ENCODE measurements at regions not wholly inside any gene's neighbourhood (a gene's known extent, or its start where the extent isn't known, plus 50 kb on each side); places are given as distances from the start of the nearest gene placed in this dataset.

DNA sequence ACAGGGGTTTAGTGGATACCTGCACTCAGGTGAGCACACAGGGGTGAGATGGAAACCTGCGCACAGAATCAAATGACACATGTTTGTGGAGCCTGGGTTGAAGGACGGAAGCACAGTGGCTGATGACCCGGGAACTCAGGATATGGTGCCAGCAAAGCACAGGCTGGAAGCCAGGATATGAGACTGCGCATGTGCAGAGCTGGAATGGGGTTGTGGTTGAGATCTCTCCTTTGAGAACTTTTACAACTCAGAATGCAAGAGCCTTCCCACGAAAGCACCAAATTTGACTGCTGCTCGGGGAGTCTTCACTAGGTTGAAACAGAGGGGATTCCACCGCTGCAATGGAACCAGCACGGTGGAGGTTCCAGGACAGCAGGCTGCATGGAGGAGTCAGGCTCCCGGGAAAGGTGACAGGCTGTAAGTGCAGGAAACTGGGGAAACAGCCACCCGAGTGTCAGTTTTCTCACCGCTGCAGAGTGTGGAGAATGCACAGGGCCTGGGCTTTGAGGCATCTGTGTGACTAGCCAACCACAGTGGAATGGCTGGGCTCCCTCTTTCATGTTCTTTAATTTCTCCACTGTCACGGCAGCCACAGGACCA, 133.4 kb upstream of the TCERG1L start:
- H3K9me3 ChIP-seq (ENCODE audit: control extremely low read depth in 1 of 5, control insufficient read depth in 4 of 5, insufficient read depth in 2 of 5, low read depth in 1 of 5, low read length in 4 of 5) = no peaks in the 10 kb centered on the region
- POLR2A ChIA-PET = no interaction called here
- DNase-seq = no peak
- CTCF ChIA-PET = no interaction called here
- H3K4me3 ChIP-seq (ENCODE audit: control insufficient read depth in 1 of 7, extremely low read depth in 1 of 7, insufficient read depth in 4 of 7, low read depth in 2 of 7, low read length in 6 of 7) = no peak overlapping the region
- H3K4me1 ChIP-seq (ENCODE audit: control extremely low read depth in 1 of 4, control insufficient read depth in 4 of 4, insufficient read depth in 4 of 4, low read length in 3 of 4) = no peaks in the 10 kb centered on the region
- peaks cover 0 to 50% (median 9%) of the 10 kb centered on the region in 5 experiments for H3K27me3 ChIP-seq (replicated peaks in 2 of 5; ENCODE audit: control insufficient read depth in 4 of 5, insufficient read depth in 5 of 5, low read length in 4 of 5)
- WGBS (ENCODE audit: insufficient coverage) = 38% methylated on average over 10 of the region's 12 CpGs
- no peak overlapping the region for H3K27ac ChIP-seq (ENCODE audit: insufficient read depth in 1 of 2, low read depth in 1 of 2, low read length in 2 of 2, poor library complexity in 1 of 2, severe bottlenecking in 2 of 2)
- no peaks in the 10 kb centered on the region for H3K36me3 ChIP-seq (ENCODE audit: control insufficient read depth in 4 of 4, insufficient read depth in 4 of 4, low read length in 3 of 4)

DNA sequence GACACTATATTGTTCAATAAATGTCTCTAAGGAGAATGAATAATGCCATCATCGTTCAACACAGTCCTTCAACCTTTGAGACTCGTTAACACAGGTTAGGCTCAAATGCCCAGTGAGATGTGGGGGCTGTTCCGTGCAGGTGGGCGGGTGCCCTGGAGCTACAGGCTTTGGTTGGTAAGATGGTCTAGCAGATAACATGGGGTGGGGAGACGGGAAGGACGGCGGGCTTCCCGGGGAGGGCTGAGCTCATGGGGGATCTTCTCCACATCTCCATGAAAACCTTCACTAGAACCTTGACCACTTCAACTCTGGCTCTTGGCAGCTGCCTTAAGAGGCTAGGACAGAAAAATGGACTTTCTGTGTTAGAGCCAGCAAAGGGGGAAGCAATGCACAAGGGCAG, 134.1 kb upstream of the TCERG1L start:
- POLR2A ChIA-PET = no interaction called here

DNA sequence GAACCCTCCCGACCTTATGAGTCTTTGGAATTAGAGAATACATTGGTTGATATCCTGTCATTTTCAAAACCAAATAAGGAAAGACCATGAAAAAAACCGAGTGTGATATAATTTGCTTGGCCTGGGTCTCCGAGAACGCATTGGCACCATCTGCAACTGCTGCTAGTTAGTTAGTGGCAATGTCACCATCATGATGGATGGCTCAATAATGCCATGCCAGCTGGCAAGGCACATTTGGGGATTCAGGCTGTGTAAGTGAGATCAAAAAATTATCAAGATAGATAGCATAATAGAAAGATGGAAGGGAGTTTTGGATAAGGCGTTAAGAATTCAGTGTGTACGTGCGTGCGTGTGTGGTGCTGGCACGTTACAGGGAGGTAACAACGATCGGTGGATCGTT, 134.7 kb upstream of the TCERG1L start:
- CTCF ChIA-PET = no interaction called here
- no peaks in the 10 kb centered on the region for H3K9me3 ChIP-seq (ENCODE audit: control extremely low read depth in 1 of 5, control insufficient read depth in 4 of 5, insufficient read depth in 2 of 5, low read depth in 1 of 5, low read length in 4 of 5)
- no peak for DNase-seq
- H3K27ac ChIP-seq (ENCODE audit: insufficient read depth in 1 of 2, low read depth in 1 of 2, low read length in 2 of 2, poor library complexity in 1 of 2, severe bottlenecking in 2 of 2) = no peak overlapping the region
- H3K36me3 ChIP-seq (ENCODE audit: control insufficient read depth in 4 of 4, insufficient read depth in 4 of 4, low read length in 3 of 4) = no peaks in the 10 kb centered on the region
- POLR2A ChIA-PET = no interaction called here
- no peak overlapping the region for H3K4me3 ChIP-seq (ENCODE audit: control insufficient read depth in 1 of 7, extremely low read depth in 1 of 7, insufficient read depth in 4 of 7, low read depth in 2 of 7, low read length in 6 of 7)
- H3K4me1 ChIP-seq (ENCODE audit: control extremely low read depth in 1 of 4, control insufficient read depth in 4 of 4, insufficient read depth in 4 of 4, low read length in 3 of 4) = no peaks in the 10 kb centered on the region
- 88% methylated on average over 9 of the region's 12 CpGs for WGBS (ENCODE audit: insufficient coverage)
- peaks cover 0 to 44% (median 6%) of the 10 kb centered on the region in 5 experiments for H3K27me3 ChIP-seq (replicated peaks in 2 of 5; ENCODE audit: control insufficient read depth in 4 of 5, insufficient read depth in 5 of 5, low read length in 4 of 5)

More for the DNA sequence above, 134.1 kb upstream of the TCERG1L start:
- DNase-seq = no peak
- H3K4me3 ChIP-seq (ENCODE audit: control insufficient read depth in 1 of 7, extremely low read depth in 1 of 7, insufficient read depth in 4 of 7, low read depth in 2 of 7, low read length in 6 of 7) = no peak overlapping the region
- H3K4me1 ChIP-seq (ENCODE audit: control extremely low read depth in 1 of 4, control insufficient read depth in 4 of 4, insufficient read depth in 4 of 4, low read length in 3 of 4) = no peaks in the 10 kb centered on the region
- CTCF ChIA-PET = no interaction called here
- H3K27me3 ChIP-seq (replicated peaks in 2 of 5; ENCODE audit: control insufficient read depth in 4 of 5, insufficient read depth in 5 of 5, low read length in 4 of 5) = peaks cover 0 to 50% (median 6%) of the 10 kb centered on the region in 5 experiments
- no peak overlapping the region for H3K27ac ChIP-seq (ENCODE audit: insufficient read depth in 1 of 2, low read depth in 1 of 2, low read length in 2 of 2, poor library complexity in 1 of 2, severe bottlenecking in 2 of 2)
- H3K36me3 ChIP-seq (ENCODE audit: control insufficient read depth in 4 of 4, insufficient read depth in 4 of 4, low read length in 3 of 4) = no peaks in the 10 kb centered on the region
- no peaks in the 10 kb centered on the region for H3K9me3 ChIP-seq (ENCODE audit: control extremely low read depth in 1 of 5, control insufficient read depth in 4 of 5, insufficient read depth in 2 of 5, low read depth in 1 of 5, low read length in 4 of 5)
- WGBS (ENCODE audit: insufficient coverage) = 83% methylated on average over 2 of the region's 8 CpGs

DNA sequence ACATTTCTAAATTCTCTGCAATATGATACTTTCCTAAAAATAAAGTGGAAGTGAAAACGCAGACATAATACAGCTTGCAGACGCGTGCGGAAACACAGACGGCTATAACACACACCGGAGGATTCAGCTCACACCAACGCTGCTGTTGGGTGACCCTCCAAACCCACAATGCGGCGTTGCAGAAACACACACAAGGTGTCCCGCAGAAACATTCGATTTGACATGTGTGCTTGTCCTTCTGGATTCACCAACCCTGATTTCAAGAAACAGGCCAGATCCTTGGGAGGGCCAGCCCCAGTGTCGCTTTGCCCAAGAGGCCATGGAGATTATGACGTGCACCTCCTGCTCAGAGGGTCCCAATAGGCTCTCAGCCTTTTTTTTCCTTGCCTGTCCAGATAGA, 136.7 kb upstream of the TCERG1L start:
- Histone ChIP-seq H3K9me3 (ENCODE audit: control extremely low read depth in 1 of 5, control insufficient read depth in 4 of 5, insufficient read depth in 2 of 5, low read depth in 1 of 5, low read length in 4 of 5) (no peaks in the 10 kb centered on the region), H3K4me3 (ENCODE audit: control insufficient read depth in 1 of 7, extremely low read depth in 1 of 7, insufficient read depth in 4 of 7, low read depth in 2 of 7, low read length in 6 of 7) (no peak overlapping the region), H3K27me3 (replicated peaks in 2 of 5; ENCODE audit: control insufficient read depth in 4 of 5, insufficient read depth in 5 of 5, low read length in 4 of 5) (peaks cover 0 to 50% (median 16%) of the 10 kb centered on the region in 5 experiments), H3K36me3 (ENCODE audit: control insufficient read depth in 4 of 4, insufficient read depth in 4 of 4, low read length in 3 of 4) (no peaks in the 10 kb centered on the region), H3K27ac (ENCODE audit: insufficient read depth in 1 of 2, low read depth in 1 of 2, low read length in 2 of 2, poor library complexity in 1 of 2, severe bottlenecking in 2 of 2) (no peak overlapping the region), H3K4me1 (ENCODE audit: control extremely low read depth in 1 of 4, control insufficient read depth in 4 of 4, insufficient read depth in 4 of 4, low read length in 3 of 4) (no peaks in the 10 kb centered on the region)
- ChIA-PET CTCF (no interaction called here), POLR2A (no interaction called here)
- no peak for DNase-seq
- 84% methylated on average over 13 of the region's 13 CpGs for WGBS (ENCODE audit: insufficient coverage)

DNA sequence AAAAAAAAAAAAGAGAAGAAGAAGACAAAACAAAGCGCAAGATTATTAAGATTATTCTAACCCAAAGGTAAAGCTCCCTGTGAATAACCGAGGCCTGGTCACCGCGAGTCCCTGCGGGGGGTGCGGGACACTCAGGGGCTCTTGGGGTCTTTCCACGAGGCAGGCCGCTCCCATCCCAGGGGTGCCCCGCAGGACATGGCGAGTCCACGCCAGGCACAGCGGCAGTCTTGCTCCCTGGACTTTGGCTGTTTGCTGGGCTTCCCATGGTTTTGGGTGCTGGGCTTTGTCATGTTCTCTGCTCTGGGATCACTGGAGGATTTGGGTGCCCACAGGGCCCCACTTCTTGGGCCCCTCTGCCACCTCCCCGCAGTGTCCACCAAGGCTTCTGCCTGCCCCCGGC, 137.4 kb upstream of the TCERG1L start:
- WGBS (ENCODE audit: insufficient coverage) = 96% methylated on average over 12 of the region's 14 CpGs
- no peak overlapping the region for H3K4me3 ChIP-seq (ENCODE audit: control insufficient read depth in 1 of 7, extremely low read depth in 1 of 7, insufficient read depth in 4 of 7, low read depth in 2 of 7, low read length in 6 of 7)
- CTCF ChIA-PET = no interaction called here

DNA sequence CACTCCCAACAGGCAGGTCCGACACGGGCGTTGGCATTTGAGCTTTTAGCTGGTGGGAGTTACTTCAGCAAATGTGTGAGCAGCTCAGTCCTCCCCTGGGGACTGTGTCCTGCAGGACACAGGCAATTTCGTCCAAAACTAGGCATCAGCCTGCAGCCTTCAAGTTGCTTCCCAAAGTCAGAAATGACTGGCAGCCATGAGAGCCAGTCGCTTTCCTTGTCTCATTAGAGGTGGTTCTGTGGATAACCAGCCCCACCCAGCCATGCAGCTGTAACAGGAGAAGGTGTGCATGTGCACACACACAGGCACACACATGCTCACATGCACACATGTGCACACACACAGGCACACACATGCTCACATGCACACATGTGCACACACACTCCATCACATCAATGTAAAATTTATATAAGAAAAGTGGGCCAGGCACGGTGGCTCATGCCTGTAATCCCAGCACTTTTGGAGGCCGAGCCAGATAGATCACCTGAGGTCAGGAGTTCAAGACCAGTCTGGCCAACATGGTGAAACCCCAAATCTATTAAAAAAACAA, 138.8 kb upstream of the TCERG1L start:
- no peak for DNase-seq
- H3K27me3 ChIP-seq (replicated peaks in 2 of 5; ENCODE audit: control insufficient read depth in 4 of 5, insufficient read depth in 5 of 5, low read length in 4 of 5) = peaks cover 0 to 53% (median 15%) of the 10 kb centered on the region in 5 experiments
- ChIA-PET CTCF (no interaction called here), POLR2A (no interaction called here)
- no peak overlapping the region for H3K4me3 ChIP-seq (ENCODE audit: control insufficient read depth in 1 of 7, extremely low read depth in 1 of 7, insufficient read depth in 4 of 7, low read depth in 2 of 7, low read length in 6 of 7)
- no peaks in the 10 kb centered on the region for H3K9me3 ChIP-seq (ENCODE audit: control extremely low read depth in 1 of 5, control insufficient read depth in 4 of 5, insufficient read depth in 2 of 5, low read depth in 1 of 5, low read length in 4 of 5)
- H3K36me3 ChIP-seq (ENCODE audit: control insufficient read depth in 4 of 4, insufficient read depth in 4 of 4, low read length in 3 of 4) = no peaks in the 10 kb centered on the region
- no peak overlapping the region for H3K27ac ChIP-seq (ENCODE audit: insufficient read depth in 1 of 2, low read depth in 1 of 2, low read length in 2 of 2, poor library complexity in 1 of 2, severe bottlenecking in 2 of 2)
- 93% methylated on average over 4 of the region's 7 CpGs for WGBS (ENCODE audit: insufficient coverage)
- H3K4me1 ChIP-seq (ENCODE audit: control extremely low read depth in 1 of 4, control insufficient read depth in 4 of 4, insufficient read depth in 4 of 4, low read length in 3 of 4) = peaks cover 0 to 6% (median 2%) of the 10 kb centered on the region in 4 experiments

More for the DNA sequence above, 137.4 kb upstream of the TCERG1L start:
- DNase-seq = no peak
- peaks cover 0 to 4% (median 1%) of the 10 kb centered on the region in 4 experiments for H3K4me1 ChIP-seq (ENCODE audit: control extremely low read depth in 1 of 4, control insufficient read depth in 4 of 4, insufficient read depth in 4 of 4, low read length in 3 of 4)
- H3K27me3 ChIP-seq (replicated peaks in 2 of 5; ENCODE audit: control insufficient read depth in 4 of 5, insufficient read depth in 5 of 5, low read length in 4 of 5) = peaks cover 0 to 54% (median 20%) of the 10 kb centered on the region in 5 experiments
- H3K27ac ChIP-seq (ENCODE audit: insufficient read depth in 1 of 2, low read depth in 1 of 2, low read length in 2 of 2, poor library complexity in 1 of 2, severe bottlenecking in 2 of 2) = no peak overlapping the region
- no peaks in the 10 kb centered on the region for H3K9me3 ChIP-seq (ENCODE audit: control extremely low read depth in 1 of 5, control insufficient read depth in 4 of 5, insufficient read depth in 2 of 5, low read depth in 1 of 5, low read length in 4 of 5)
- POLR2A ChIA-PET = no interaction called here
- no peaks in the 10 kb centered on the region for H3K36me3 ChIP-seq (ENCODE audit: control insufficient read depth in 4 of 4, insufficient read depth in 4 of 4, low read length in 3 of 4)

DNA sequence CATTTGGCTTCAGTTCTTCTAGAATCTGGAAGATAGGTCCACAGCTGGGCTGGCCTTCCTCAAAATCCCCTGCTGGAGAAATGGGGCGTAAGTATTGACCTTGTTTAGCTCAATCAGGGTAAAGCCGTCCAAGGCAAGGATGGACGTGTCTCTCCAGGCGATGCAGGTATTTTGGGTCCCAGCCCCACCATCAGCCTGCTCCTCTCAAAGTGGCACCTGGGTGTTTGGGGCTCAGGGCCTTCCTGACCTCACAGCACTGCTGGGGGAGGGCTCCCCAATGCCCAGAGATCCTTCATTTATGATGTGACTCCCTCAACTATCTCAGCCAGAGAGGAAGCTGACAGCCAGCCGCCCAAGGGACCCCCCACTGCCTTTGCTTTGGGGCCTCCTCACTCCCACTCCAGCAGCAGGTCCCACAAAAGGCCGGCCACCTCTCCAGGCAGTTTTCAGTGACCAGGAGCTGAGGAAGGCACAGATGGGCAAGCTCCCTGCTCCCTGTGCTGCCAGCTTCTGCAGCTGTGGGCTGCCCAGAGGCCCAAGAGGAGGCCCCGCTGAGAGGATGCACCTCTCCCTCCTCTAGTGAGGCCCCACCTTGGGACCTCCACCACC, 140.0 kb upstream of the TCERG1L start:
- POLR2A ChIA-PET = no interaction called here
- no peaks in the 10 kb centered on the region for H3K36me3 ChIP-seq (ENCODE audit: control insufficient read depth in 4 of 4, insufficient read depth in 4 of 4, low read length in 3 of 4)
- CTCF ChIA-PET = interaction anchor here (0.7 kb wide), 1 partner anchor 10 kb away, joined by 4 read pairs; no protein-coding TSS in a partner anchor
- no peaks in the 10 kb centered on the region for H3K9me3 ChIP-seq (ENCODE audit: control extremely low read depth in 1 of 5, control insufficient read depth in 4 of 5, insufficient read depth in 2 of 5, low read depth in 1 of 5, low read length in 4 of 5)
- 97% methylated on average over 6 of the region's 7 CpGs for WGBS (ENCODE audit: insufficient coverage)
- peaks cover 0 to 56% (median 15%) of the 10 kb centered on the region in 5 experiments for H3K27me3 ChIP-seq (replicated peaks in 2 of 5; ENCODE audit: control insufficient read depth in 4 of 5, insufficient read depth in 5 of 5, low read length in 4 of 5)
- no peak for DNase-seq
- peaks cover 0 to 6% (median 2%) of the 10 kb centered on the region in 4 experiments for H3K4me1 ChIP-seq (ENCODE audit: control extremely low read depth in 1 of 4, control insufficient read depth in 4 of 4, insufficient read depth in 4 of 4, low read length in 3 of 4)
- no peak overlapping the region for H3K4me3 ChIP-seq (ENCODE audit: control insufficient read depth in 1 of 7, extremely low read depth in 1 of 7, insufficient read depth in 4 of 7, low read depth in 2 of 7, low read length in 6 of 7)
- H3K27ac ChIP-seq (ENCODE audit: insufficient read depth in 1 of 2, low read depth in 1 of 2, low read length in 2 of 2, poor library complexity in 1 of 2, severe bottlenecking in 2 of 2) = no peak overlapping the region

Measured in common myeloid progenitor, CD34-positive (primary cell).